ENCODE measurements at regions not wholly inside any gene's neighbourhood (a gene's known extent, or its start where the extent isn't known, plus 50 kb on each side); places are given as distances from the start of the nearest gene placed in this dataset.

- no peak for DNase-seq (ENCODE audit: low read depth)
Measured at GRCh38 chr5:44868541-44868940, 59.8 kb downstream of the MRPS30 start.

GRCh38 chr5:44869928-44870327 is 61.2 kb downstream of the MRPS30 start:
- DNase-seq (ENCODE audit: low read depth), result no peak

- no peak for DNase-seq (ENCODE audit: low read depth)
Measured at GRCh38 chr5:44870430-44870829, 61.7 kb downstream of the MRPS30 start.

GRCh38 chr5:44871401-44871800 is 62.7 kb downstream of the MRPS30 start:
- no peak for DNase-seq (ENCODE audit: low read depth)

- DNase-seq (ENCODE audit: low read depth), result peak; percentile 2
Measured at GRCh38 chr5:44875661-44876605, 67.2 kb downstream of the MRPS30 start.

- no peak for DNase-seq (ENCODE audit: low read depth)
Measured at GRCh38 chr5:44881266-44881665, 72.5 kb downstream of the MRPS30 start.

GRCh38 chr5:44884036-44884435 is 75.3 kb downstream of the MRPS30 start:
- DNase-seq (ENCODE audit: low read depth), result no peak

- DNase-seq (ENCODE audit: low read depth), result no peak
Measured at GRCh38 chr5:44885903-44886302, 77.2 kb downstream of the MRPS30 start.

GRCh38 chr5:44887722-44888121 is 79.0 kb downstream of the MRPS30 start:
- DNase-seq (ENCODE audit: low read depth), result no peak

GRCh38 chr5:44888435-44888834 is 79.7 kb downstream of the MRPS30 start:
- DNase-seq (ENCODE audit: low read depth), result no peak

- DNase-seq (ENCODE audit: low read depth), result no peak
Measured at GRCh38 chr5:44891116-44891515, 82.4 kb downstream of the MRPS30 start.

- no peak for DNase-seq (ENCODE audit: low read depth)
Measured at GRCh38 chr5:44900273-44900954, 91.7 kb downstream of the MRPS30 start.

- no peak for DNase-seq (ENCODE audit: low read depth)
Measured at GRCh38 chr5:44907396-44907795, 98.6 kb downstream of the MRPS30 start.

GRCh38 chr5:44909004-44909403 is 100.3 kb downstream of the MRPS30 start:
- no peak for DNase-seq (ENCODE audit: low read depth)

- DNase-seq (ENCODE audit: low read depth), result no peak
Measured at GRCh38 chr5:44911501-44911900, 102.8 kb downstream of the MRPS30 start.

- no peak for DNase-seq (ENCODE audit: low read depth)
Measured at GRCh38 chr5:44914221-44914620, 105.5 kb downstream of the MRPS30 start.

GRCh38 chr5:44919560-44919959 is 110.8 kb downstream of the MRPS30 start:
- DNase-seq (ENCODE audit: low read depth), result no peak

- DNase-seq (ENCODE audit: low read depth), result no peak
Measured at GRCh38 chr5:44927115-44927733, 118.5 kb downstream of the MRPS30 start.

- no peak for DNase-seq (ENCODE audit: low read depth)
Measured at GRCh38 chr5:44932922-44933585, 124.3 kb downstream of the MRPS30 start.

- no peak for DNase-seq (ENCODE audit: low read depth)
Measured at GRCh38 chr5:44933686-44934085, 124.9 kb downstream of the MRPS30 start.

GRCh38 chr5:44935262-44935661 is 126.5 kb downstream of the MRPS30 start:
- no peak for DNase-seq (ENCODE audit: low read depth)

- DNase-seq (ENCODE audit: low read depth), result no peak
Measured at GRCh38 chr5:44935871-44936270, 127.1 kb downstream of the MRPS30 start.

Measured in activated T-cell treated with anti-CD3 and anti-CD28 coated beads for 48 hours (primary cell).